Kidney (tissue), 13 donors: ENCODE measurements at regions not wholly inside any gene's neighbourhood (a gene's known extent, or its start where the extent isn't known, plus 50 kb on each side); places are given as distances from the start of the nearest gene placed in this dataset.

Experiments used
- DNase-seq, 5 donors: peaks; one replicate each; pipeline ENCODE4 v3.0.0-alpha.2; 2013 to 2020
- FAIRE-seq: peaks from 2 replicates; lab custom pipeline; 2012; peaks lifted over from hg19 to GRCh38; lab: Jason Lieb, UNC
- H3K27ac ChIP-seq, 2 donors: one replicate each; pipeline ENCODE4 v1.7.0; 2013; ENCODE audit warnings: low read depth in 2 of 2, low read length in 2 of 2, inconsistent platforms in 1 of 2
- H3K27me3 ChIP-seq: one replicate; pipeline ENCODE4 v1.7.1; 2013; ENCODE audit warnings: low read length, inconsistent platforms; ENCODE audit not compliant: control insufficient read depth, insufficient read depth
- H3K36me3 ChIP-seq, 3 donors: one replicate each; pipeline versions ENCODE4 v1.7.0 to v1.7.1; 2013; ENCODE audit warnings: low read length in 3 of 3, control low read depth in 1 of 3, inconsistent platforms in 1 of 3; ENCODE audit not compliant: insufficient read depth in 3 of 3, control insufficient read depth in 2 of 3
- H3K4me1 ChIP-seq, 3 donors: one replicate each; pipeline versions ENCODE4 v1.7.0 to v1.7.1; 2013; ENCODE audit warnings: low read length in 3 of 3, inconsistent platforms in 1 of 3, low read depth in 1 of 3; ENCODE audit not compliant: control insufficient read depth in 2 of 3, insufficient read depth in 2 of 3
- H3K4me3 ChIP-seq, 3 donors: one replicate each; pipeline versions ENCODE4 v1.7.0 to v1.8.1; 2013; ENCODE audit warnings: low read length in 3 of 3, control low read depth in 1 of 3, inconsistent platforms in 1 of 3
- H3K9ac ChIP-seq, 3 donors: one replicate each; pipeline versions ENCODE4 v1.7.0 to v1.7.1; 2013; ENCODE audit warnings: low read length in 3 of 3, control low read depth in 1 of 3, inconsistent platforms in 1 of 3
- H3K9me3 ChIP-seq, 3 donors: one replicate each; pipeline versions ENCODE4 v1.7.0 to v1.7.1; 2013; ENCODE audit warnings: low read length in 3 of 3, control low read depth in 1 of 3, inconsistent platforms in 1 of 3; ENCODE audit not compliant: control insufficient read depth in 2 of 3, insufficient read depth in 1 of 3
- intact Hi-C: fragments of 100-400 bp; cut with DNase I; formaldehyde crosslinking; loops from one replicate; pipeline ENCODE4 v1.11.1; 2022
- TF ChIP-seq, protein P1 (sequence below): IDR thresholded peaks from 3 replicates; pipeline ENCODE4 v1.5.1; 2012; ENCODE audit warnings: mild to moderate bottlenecking, moderate library complexity, borderline replicate concordance; ENCODE audit not compliant: insufficient read depth; ENCODE audit errors: extremely low read depth
- donor health status: control.
- donor health status: control.
- donor health status: control.
- donor health status: control.
- donor health status: control.
- donor health status: DM: yes; HTN: yes; CAD: no.
- donor health status: Normal renal cell carcinoma (clear cell type).

DNA sequence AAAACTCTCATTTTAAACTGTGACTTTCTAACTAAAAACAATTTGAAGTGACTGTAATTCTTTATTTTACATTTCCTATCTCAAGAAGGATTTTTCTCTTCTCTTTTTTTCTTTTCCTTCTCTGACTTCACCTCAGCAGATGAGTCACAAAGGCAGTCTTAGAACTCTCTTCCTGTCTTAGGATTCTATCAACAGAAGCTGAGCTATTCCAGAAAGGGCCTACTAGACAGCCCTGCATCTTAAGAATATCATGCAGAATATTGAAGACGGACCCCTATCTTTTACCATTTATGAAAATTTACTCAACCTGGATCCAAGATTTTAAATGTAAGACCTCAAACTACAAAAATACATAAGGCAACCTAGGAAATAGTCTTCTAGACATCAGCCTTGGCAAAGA is 365.7 kb upstream of the SEMA3C start:
- no peak for FAIRE-seq

GRCh38 chr7:81280531-81280930 is 361.7 kb upstream of the SEMA3C start:
- Histone ChIP-seq H3K9ac (no peak overlapping the region), H3K36me3 (no peaks in the 10 kb centered on the region), H3K27me3 (no peaks in the 10 kb centered on the region), H3K4me3 (no peak overlapping the region), H3K4me1 (no peaks in the 10 kb centered on the region), H3K9me3 (no peaks in the 10 kb centered on the region), H3K27ac (no peak overlapping the region)
- DNase-seq (no peak), FAIRE-seq (no peak)
- TF ChIP-seq, protein P1, sequence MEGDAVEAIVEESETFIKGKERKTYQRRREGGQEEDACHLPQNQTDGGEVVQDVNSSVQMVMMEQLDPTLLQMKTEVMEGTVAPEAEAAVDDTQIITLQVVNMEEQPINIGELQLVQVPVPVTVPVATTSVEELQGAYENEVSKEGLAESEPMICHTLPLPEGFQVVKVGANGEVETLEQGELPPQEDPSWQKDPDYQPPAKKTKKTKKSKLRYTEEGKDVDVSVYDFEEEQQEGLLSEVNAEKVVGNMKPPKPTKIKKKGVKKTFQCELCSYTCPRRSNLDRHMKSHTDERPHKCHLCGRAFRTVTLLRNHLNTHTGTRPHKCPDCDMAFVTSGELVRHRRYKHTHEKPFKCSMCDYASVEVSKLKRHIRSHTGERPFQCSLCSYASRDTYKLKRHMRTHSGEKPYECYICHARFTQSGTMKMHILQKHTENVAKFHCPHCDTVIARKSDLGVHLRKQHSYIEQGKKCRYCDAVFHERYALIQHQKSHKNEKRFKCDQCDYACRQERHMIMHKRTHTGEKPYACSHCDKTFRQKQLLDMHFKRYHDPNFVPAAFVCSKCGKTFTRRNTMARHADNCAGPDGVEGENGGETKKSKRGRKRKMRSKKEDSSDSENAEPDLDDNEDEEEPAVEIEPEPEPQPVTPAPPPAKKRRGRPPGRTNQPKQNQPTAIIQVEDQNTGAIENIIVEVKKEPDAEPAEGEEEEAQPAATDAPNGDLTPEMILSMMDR, result no peak
- intact Hi-C loops, result no loop called here

More for the DNA sequence above, 365.7 kb upstream of the SEMA3C start:
- DNase-seq, result no peak
- TF ChIP-seq, protein P1, result no peak
- Histone ChIP-seq H3K36me3 (no peaks in the 10 kb centered on the region), H3K27ac (no peak overlapping the region), H3K9me3 (no peaks in the 10 kb centered on the region), H3K4me3 (no peak overlapping the region), H3K27me3 (no peaks in the 10 kb centered on the region), H3K4me1 (no peaks in the 10 kb centered on the region), H3K9ac (no peak overlapping the region)
- intact Hi-C loops, result no loop called here

GRCh38 chr7:81277691-81278090 is 358.8 kb upstream of the SEMA3C start:
- Histone ChIP-seq H3K9ac (no peak overlapping the region), H3K9me3 (no peaks in the 10 kb centered on the region), H3K4me3 (no peak overlapping the region), H3K4me1 (no peaks in the 10 kb centered on the region), H3K27ac (no peak overlapping the region), H3K27me3 (no peaks in the 10 kb centered on the region), H3K36me3 (no peaks in the 10 kb centered on the region)
- TF ChIP-seq, protein P1, result no peak
- FAIRE-seq (no peak), DNase-seq (no peak)
- intact Hi-C loops, result no loop called here

- Histone ChIP-seq H3K4me1 (no peaks in the 10 kb centered on the region), H3K27ac (no peak overlapping the region), H3K36me3 (no peaks in the 10 kb centered on the region), H3K27me3 (no peaks in the 10 kb centered on the region), H3K9me3 (no peaks in the 10 kb centered on the region), H3K4me3 (no peak overlapping the region), H3K9ac (no peak overlapping the region)
- DNase-seq (no peak), FAIRE-seq (no peak)
- intact Hi-C loops, result no loop called here
- TF ChIP-seq, protein P1, result no peak
These were observed 354.9 kb upstream of the SEMA3C start for GRCh38 chr7:81273601-81274397.
